SK-N-MC (cell line): ENCODE measurements at regions not wholly inside any gene's neighbourhood (a gene's known extent, or its start where the extent isn't known, plus 50 kb on each side); places are given as distances from the start of the nearest gene placed in this dataset.

ENCODE experiments used
- EZH2 ChIP-seq: fragments of 200-600 bp; sonication (generic); IDR thresholded peaks from one replicate; pipeline ENCODE4 v1.6.1; 2017; ENCODE audit warnings: antibody characterized with exemption
- FOXP2 ChIP-seq: optimal IDR thresholded peaks from 2 replicates; pipeline ENCODE3; 2011; ENCODE audit warnings: mild to moderate bottlenecking, moderate library complexity; ENCODE audit not compliant: insufficient read depth; ENCODE audit errors: extremely low read length, control extremely low read depth
- POLR2AphosphoS5 ChIP-seq: IDR thresholded peaks from 2 replicates; pipeline ENCODE4 v1.6.1; 2012; ENCODE audit warnings: mild to moderate bottlenecking, low read depth, low read length, borderline replicate concordance

- TF ChIP-seq POLR2AphosphoS5 (no peak), EZH2 (no peak), FOXP2 (no peak)
Measured at GRCh38 chr2:36097022-36097421, 258.6 kb upstream of the CRIM1 start.
